ENCODE measurements at regions not wholly inside any gene's neighbourhood (a gene's known extent, or its start where the extent isn't known, plus 50 kb on each side); places are given as distances from the start of the nearest gene placed in this dataset.

DNA sequence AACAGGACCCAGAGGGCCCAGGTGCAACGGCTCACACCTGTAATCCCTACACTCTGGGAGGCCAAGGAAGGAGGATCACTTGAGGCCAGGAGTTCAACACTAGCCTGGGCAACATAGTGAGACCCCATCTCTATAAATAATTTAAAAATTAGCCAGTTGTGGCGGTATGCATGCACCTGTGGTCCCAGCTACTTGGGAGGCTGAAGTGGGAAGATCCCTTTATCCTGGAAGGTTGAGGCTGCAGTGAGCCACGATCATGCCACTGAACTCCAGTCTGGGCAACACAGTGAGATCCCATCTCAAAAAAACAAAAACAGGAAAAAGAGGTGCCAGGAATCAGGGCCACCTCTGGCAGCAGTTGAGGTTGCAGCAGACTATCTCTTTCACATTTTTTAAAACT is 85.7 kb upstream of the NUDT7 start:
- no peak for TF ChIP-seq POLR2AphosphoS5 (IDR thresholded peaks at IDR 0.05)
- TF ChIP-seq, protein P1, sequence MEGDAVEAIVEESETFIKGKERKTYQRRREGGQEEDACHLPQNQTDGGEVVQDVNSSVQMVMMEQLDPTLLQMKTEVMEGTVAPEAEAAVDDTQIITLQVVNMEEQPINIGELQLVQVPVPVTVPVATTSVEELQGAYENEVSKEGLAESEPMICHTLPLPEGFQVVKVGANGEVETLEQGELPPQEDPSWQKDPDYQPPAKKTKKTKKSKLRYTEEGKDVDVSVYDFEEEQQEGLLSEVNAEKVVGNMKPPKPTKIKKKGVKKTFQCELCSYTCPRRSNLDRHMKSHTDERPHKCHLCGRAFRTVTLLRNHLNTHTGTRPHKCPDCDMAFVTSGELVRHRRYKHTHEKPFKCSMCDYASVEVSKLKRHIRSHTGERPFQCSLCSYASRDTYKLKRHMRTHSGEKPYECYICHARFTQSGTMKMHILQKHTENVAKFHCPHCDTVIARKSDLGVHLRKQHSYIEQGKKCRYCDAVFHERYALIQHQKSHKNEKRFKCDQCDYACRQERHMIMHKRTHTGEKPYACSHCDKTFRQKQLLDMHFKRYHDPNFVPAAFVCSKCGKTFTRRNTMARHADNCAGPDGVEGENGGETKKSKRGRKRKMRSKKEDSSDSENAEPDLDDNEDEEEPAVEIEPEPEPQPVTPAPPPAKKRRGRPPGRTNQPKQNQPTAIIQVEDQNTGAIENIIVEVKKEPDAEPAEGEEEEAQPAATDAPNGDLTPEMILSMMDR (IDR thresholded peaks at IDR 0.05): no peak
- no peak for TF ChIP-seq POLR2A (IDR thresholded peaks at IDR 0.05)
- TF ChIP-seq EP300 (IDR thresholded peaks at IDR 0.05; ENCODE audit: low read depth): no peak

Data from transverse colon (tissue), 4 donors.